ENCODE measurements at regions not wholly inside any gene's neighbourhood (a gene's known extent, or its start where the extent isn't known, plus 50 kb on each side); places are given as distances from the start of the nearest gene placed in this dataset.

DNA sequence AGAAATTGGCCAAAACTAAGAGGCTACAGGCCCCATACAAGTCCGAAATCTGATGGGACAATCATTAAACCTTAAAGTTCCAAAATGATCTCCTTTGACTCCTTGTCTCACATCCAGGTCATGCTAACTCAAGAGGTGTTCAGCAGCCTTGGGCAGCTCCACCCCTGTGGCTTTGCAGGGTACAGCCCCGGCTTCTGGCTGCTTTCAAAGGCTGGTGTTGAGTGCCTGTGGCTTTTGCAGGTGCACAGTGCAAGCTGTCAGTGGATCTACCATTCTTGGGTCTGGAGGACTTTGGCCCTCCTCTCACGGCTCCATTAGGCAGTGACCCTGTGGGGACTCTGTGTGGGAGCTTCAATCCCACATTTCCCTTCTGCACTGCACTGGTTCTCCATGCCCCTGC, 329.1 kb upstream of the MAD2L1 start:
- CTCF ChIA-PET, result no interaction called here
- no peak overlapping the region for H4K91ac ChIP-seq (ENCODE audit: insufficient read depth, low read depth, low read length)
- dilution Hi-C loops (cut with HindIII; ENCODE audit: low sequenced_read_pairs, unreplicated experiment), result no loop called here

More for the DNA sequence above, 329.1 kb upstream of the MAD2L1 start:
- in situ Hi-C loops (cut with MboI; ENCODE audit: low sequenced_read_pairs) (no loop called here), intact Hi-C loops (cut with micrococcal nuclease) (no loop called here)
- WGBS, 2 experiments (ENCODE audit: extremely low coverage in 2 of 2, insufficient read length in 1 of 2), result 14% methylated on average over 1 of the region's 3 CpGs; no CpG with 5 or more reads in 1 of the 2 experiments
- Histone ChIP-seq H2BK15ac (ENCODE audit: low read depth, low read length) (no peak overlapping the region), H2AK9ac (replicated peaks; ENCODE audit: low read depth, low read length, poor library complexity) (no peak overlapping the region), H2BK20ac (ENCODE audit: low read depth, low read length) (no peak overlapping the region), H3K18ac (ENCODE audit: low read depth, low read length) (no peak overlapping the region), H2BK5ac (ENCODE audit: low read depth, low read length, poor library complexity, severe bottlenecking) (no peak overlapping the region), H3K23ac (ENCODE audit: low read depth, low read length) (no peak overlapping the region), H3K4me2 (ENCODE audit: low read depth, low read length) (no peak overlapping the region), H3K27ac (ENCODE audit: insufficient read depth, low read length) (no peak overlapping the region), H3K56ac (ENCODE audit: extremely low read depth, insufficient read depth, low read length) (no peak overlapping the region), H3K4ac (ENCODE audit: low read depth, low read length) (no peak overlapping the region), H4K5ac (ENCODE audit: low read depth, low read length) (no peak overlapping the region), H3K79me1 (ENCODE audit: low read depth in 1 of 2, low read length in 2 of 2) (no peaks in the 10 kb centered on the region), H3K27me3 (ENCODE audit: control insufficient read depth, insufficient read depth, low read length) (no peaks in the 10 kb centered on the region), H3K9me3 (ENCODE audit: control insufficient read depth, insufficient read depth, low read length) (no peaks in the 10 kb centered on the region), H2BK120ac (ENCODE audit: low read depth, low read length) (no peak overlapping the region), H2AFZ (replicated peaks; ENCODE audit: low read length, poor library complexity) (no peak overlapping the region), H3K14ac (replicated peaks; ENCODE audit: low read depth, low read length) (no peak overlapping the region), H3K9me1 (ENCODE audit: insufficient read depth, low read length) (no peaks in the 10 kb centered on the region), H3K9ac (ENCODE audit: low read depth, low read length) (no peak overlapping the region), H3K4me3 (ENCODE audit: insufficient read depth, low read depth, low read length) (no peak overlapping the region), H3K4me1 (ENCODE audit: control insufficient read depth, insufficient read depth, low read length) (no peaks in the 10 kb centered on the region), H4K8ac (ENCODE audit: low read depth in 2 of 2, low read length in 2 of 2) (no peak overlapping the region), H4K20me1 (ENCODE audit: insufficient read depth, low read length) (no peaks in the 10 kb centered on the region), H3K36me3 (ENCODE audit: control insufficient read depth, insufficient read depth, low read length) (no peaks in the 10 kb centered on the region), H2AK5ac (ENCODE audit: low read depth, low read length) (no peak overlapping the region)
- ATAC-seq (ENCODE audit: low read depth) (no peak), DNase-seq (no peak)
- TF ChIP-seq CTCF (conservative IDR thresholded peaks at IDR 0.05; ENCODE audit: low read depth, low read length), result no peak
- no peak for TF ChIP-seq POLR2A (IDR thresholded peaks at IDR 0.05; ENCODE audit: low read depth, low read length)
- TF ChIP-seq CEBPB (IDR thresholded peaks at IDR 0.05; ENCODE audit: low read depth, low read length), result no peak
- no peak for TF ChIP-seq MAZ (IDR thresholded peaks at IDR 0.05; ENCODE audit: borderline replicate concordance, low read depth, low read length)
- no peak for TF ChIP-seq RFX5 (IDR thresholded peaks at IDR 0.05; ENCODE audit: low read depth, low read length)
- POLR2A ChIA-PET (ENCODE audit: unreplicated experiment), result no interaction called here
- no TSS peak for BruUV-seq (replicated peaks)

All from IMR-90 (cell line).